Trophoblast cell (in vitro differentiated cells and primary cell): ENCODE measurements at regions not wholly inside any gene's neighbourhood (a gene's known extent, or its start where the extent isn't known, plus 50 kb on each side); places are given as distances from the start of the nearest gene placed in this dataset.

Experiments
- DNase-seq, 2 donors: peaks; one replicate each; pipeline ENCODE4 v3.0.0-alpha.2; 2016
- H2AFZ ChIP-seq: 2 replicates; pipeline ENCODE4 v1.6.1; 2013; ENCODE audit warnings: low read length, moderate library complexity, mild to moderate bottlenecking; ENCODE audit not compliant: insufficient read depth, poor library complexity
- H2AK5ac ChIP-seq: 2 replicates; pipeline ENCODE4 v1.6.1; 2013; ENCODE audit warnings: mild to moderate bottlenecking, low read length
- H2BK120ac ChIP-seq: 2 replicates; pipeline ENCODE4 v1.6.1; 2013; ENCODE audit warnings: low read length, mild to moderate bottlenecking, moderate library complexity; ENCODE audit not compliant: insufficient read depth, poor library complexity
- H2BK12ac ChIP-seq: 2 replicates; pipeline ENCODE4 v1.6.1; 2013; ENCODE audit warnings: mild to moderate bottlenecking, low read length, moderate library complexity
- H2BK5ac ChIP-seq: 2 replicates; pipeline ENCODE4 v1.6.1; 2013; ENCODE audit warnings: low read length, low read depth, moderate library complexity, mild to moderate bottlenecking; ENCODE audit not compliant: poor library complexity
- H3K14ac ChIP-seq: 2 replicates; pipeline ENCODE4 v1.6.1; 2013; ENCODE audit warnings: mild to moderate bottlenecking, low read length
- H3K18ac ChIP-seq: 2 replicates; pipeline ENCODE4 v1.6.1; 2013; ENCODE audit warnings: mild to moderate bottlenecking, low read length
- H3K23ac ChIP-seq: 2 replicates; pipeline ENCODE4 v1.6.1; 2013; ENCODE audit warnings: low read length
- H3K27ac ChIP-seq: 2 replicates; pipeline ENCODE4 v1.5.1; 2013; ENCODE audit warnings: low read depth, mild to moderate bottlenecking, inconsistent platforms, low read length, moderate library complexity
- H3K27me3 ChIP-seq: 2 replicates; pipeline ENCODE4 v1.6.1; 2013; ENCODE audit warnings: inconsistent platforms, mild to moderate bottlenecking, low read length, moderate library complexity; ENCODE audit not compliant: insufficient read depth
- H3K36me3 ChIP-seq, 2 experiments: 1 replicate in 1 of 2; 2 replicates in 1 of 2; pipeline ENCODE4 v1.6.1; 2013; ENCODE audit warnings: low read length in 2 of 2, mild to moderate bottlenecking in 2 of 2, moderate library complexity in 1 of 2; ENCODE audit not compliant: insufficient read depth in 2 of 2, control insufficient read depth in 1 of 2
- H3K4ac ChIP-seq: 2 replicates; pipeline ENCODE4 v1.6.1; 2013; ENCODE audit warnings: low read depth, mild to moderate bottlenecking, low read length, moderate library complexity
- H3K4me1 ChIP-seq, 2 experiments: 1 replicate in 1 of 2; 2 replicates in 1 of 2; pipeline ENCODE4 v1.6.1; 2013; ENCODE audit warnings: low read length in 2 of 2, mild to moderate bottlenecking in 2 of 2, moderate library complexity in 1 of 2; ENCODE audit not compliant: insufficient read depth in 2 of 2, control insufficient read depth in 1 of 2
- H3K4me2 ChIP-seq: 2 replicates; pipeline ENCODE4 v1.6.1; 2013; ENCODE audit warnings: inconsistent platforms, mild to moderate bottlenecking, low read length, moderate library complexity
- H3K4me3 ChIP-seq: 2 replicates; pipeline ENCODE4 v1.5.1; 2013; ENCODE audit warnings: mild to moderate bottlenecking, low read depth, low read length, inconsistent platforms
- H3K79me1 ChIP-seq: one replicate; pipeline ENCODE4 v1.6.1; 2013; ENCODE audit warnings: low read length
- H3K79me2 ChIP-seq: 2 replicates; pipeline ENCODE4 v1.6.1; 2013; ENCODE audit warnings: low read length, mild to moderate bottlenecking; ENCODE audit not compliant: control insufficient read depth, insufficient read depth, poor library complexity
- H3K9ac ChIP-seq: 2 replicates; pipeline ENCODE4 v1.6.1; 2013; ENCODE audit warnings: mild to moderate bottlenecking, low read length
- H3K9me3 ChIP-seq: 2 replicates; pipeline ENCODE4 v1.6.1; 2013; ENCODE audit warnings: low read depth, mild to moderate bottlenecking, control low read depth, inconsistent platforms, low read length; ENCODE audit not compliant: insufficient read depth
- H4K12ac ChIP-seq: 2 replicates; pipeline ENCODE4 v1.6.1; 2013; ENCODE audit warnings: low read depth, mild to moderate bottlenecking, low read length, moderate library complexity
- H4K8ac ChIP-seq: 2 replicates; pipeline ENCODE4 v1.6.1; 2013; ENCODE audit warnings: low read depth, mild to moderate bottlenecking, low read length, moderate library complexity
- H4K91ac ChIP-seq: one replicate; pipeline ENCODE4 v1.6.1; 2013; ENCODE audit warnings: low read depth, mild to moderate bottlenecking, low read length, moderate library complexity
- WGBS: extraction: QIAGEN DNeasy Blood & Tissue Kit; methylation state at CpG from one replicate; pipeline ENCODE4 v1.1.7; 2013; ENCODE audit warnings: missing lambda C conversion rate; ENCODE audit not compliant: insufficient read length, insufficient coverage; ENCODE audit errors: extremely low coverage; 5-methylcytosine and 5-hydroxymethylcytosine counted together

DNA sequence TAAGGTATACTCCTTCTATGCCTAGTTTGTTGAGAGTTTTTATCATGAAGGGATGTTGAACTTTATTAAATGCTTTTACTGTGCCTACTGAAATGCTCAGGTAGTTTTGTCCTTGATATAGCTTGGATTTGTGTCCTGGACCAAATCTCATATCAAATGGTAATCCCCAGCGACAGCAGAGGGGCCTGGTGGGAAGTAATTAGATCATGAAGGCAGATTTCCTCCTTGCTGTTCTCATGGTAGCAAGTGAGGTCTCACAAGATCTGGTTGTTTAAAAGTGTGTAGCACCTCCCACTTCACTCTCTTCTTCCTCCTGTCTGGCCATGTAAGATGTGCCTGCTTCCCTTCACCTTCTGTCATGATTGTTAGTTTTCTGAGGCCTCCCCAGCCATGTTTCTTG lies 78.2 kb downstream of the KIF2B start:
- no peak overlapping the region for H2AFZ ChIP-seq
- H4K91ac ChIP-seq = no peak overlapping the region
- no peak overlapping the region for H3K18ac ChIP-seq
- no peak overlapping the region for H3K9ac ChIP-seq
- H2BK120ac ChIP-seq = no peak overlapping the region
- H3K4me3 ChIP-seq = no peak overlapping the region
- H2BK12ac ChIP-seq = no peak overlapping the region
- no peak overlapping the region for H3K4ac ChIP-seq
- no peaks in the 10 kb centered on the region for H3K36me3 ChIP-seq
- H3K4me2 ChIP-seq = no peak overlapping the region
- no peak overlapping the region for H2BK5ac ChIP-seq
- H4K12ac ChIP-seq = no peak overlapping the region
- H3K27ac ChIP-seq = no peak overlapping the region
- H2AK5ac ChIP-seq = no peak overlapping the region
- H3K23ac ChIP-seq = no peak overlapping the region
- no CpG with 5 or more reads among the region's 1 CpG for WGBS
- H3K4me1 ChIP-seq = no peaks in the 10 kb centered on the region
- H4K8ac ChIP-seq = no peak overlapping the region
- H3K14ac ChIP-seq = no peak overlapping the region
- no peak for DNase-seq
- H3K9me3 ChIP-seq = no peaks in the 10 kb centered on the region
- no peaks in the 10 kb centered on the region for H3K27me3 ChIP-seq
- no peaks in the 10 kb centered on the region for H3K79me1 ChIP-seq
- no peaks in the 10 kb centered on the region for H3K79me2 ChIP-seq

DNA sequence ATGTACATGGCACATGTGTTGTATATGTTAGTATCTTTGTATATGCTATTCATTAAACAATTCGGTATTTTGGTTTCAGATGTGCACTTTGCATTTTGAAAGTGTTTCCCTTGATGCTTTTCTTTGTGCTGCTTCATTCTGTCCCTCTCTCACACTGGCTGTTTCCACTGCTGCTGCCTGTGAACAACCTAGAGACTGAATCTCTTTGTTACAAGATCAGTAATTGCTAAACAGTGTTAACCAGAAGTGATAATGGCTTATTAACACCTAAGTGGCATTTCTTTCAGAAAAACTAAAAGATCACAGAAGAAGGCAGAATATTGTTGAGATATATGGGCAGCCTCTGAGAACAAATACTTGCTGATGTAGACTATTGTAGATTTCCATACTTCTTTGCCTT lies 84.7 kb downstream of the KIF2B start:
- Histone ChIP-seq H3K9me3 (no peaks in the 10 kb centered on the region), H2BK12ac (no peak overlapping the region), H3K4me2 (no peak overlapping the region), H3K79me1 (no peaks in the 10 kb centered on the region), H3K79me2 (no peaks in the 10 kb centered on the region), H2BK5ac (no peak overlapping the region), H3K27me3 (no peaks in the 10 kb centered on the region), H3K23ac (no peak overlapping the region), H3K18ac (no peak overlapping the region), H3K27ac (no peak overlapping the region), H4K8ac (no peak overlapping the region), H2BK120ac (no peak overlapping the region), H3K36me3 (no peaks in the 10 kb centered on the region), H3K14ac (no peak overlapping the region), H2AFZ (no peak overlapping the region), H3K4me1 (no peaks in the 10 kb centered on the region), H4K91ac (no peak overlapping the region), H3K4me3 (no peak overlapping the region), H2AK5ac (no peak overlapping the region), H3K9ac (no peak overlapping the region), H3K4ac (no peak overlapping the region), H4K12ac (no peak overlapping the region)
- no peak for DNase-seq
- WGBS = no CpG with 5 or more reads among the region's 1 CpG

DNA sequence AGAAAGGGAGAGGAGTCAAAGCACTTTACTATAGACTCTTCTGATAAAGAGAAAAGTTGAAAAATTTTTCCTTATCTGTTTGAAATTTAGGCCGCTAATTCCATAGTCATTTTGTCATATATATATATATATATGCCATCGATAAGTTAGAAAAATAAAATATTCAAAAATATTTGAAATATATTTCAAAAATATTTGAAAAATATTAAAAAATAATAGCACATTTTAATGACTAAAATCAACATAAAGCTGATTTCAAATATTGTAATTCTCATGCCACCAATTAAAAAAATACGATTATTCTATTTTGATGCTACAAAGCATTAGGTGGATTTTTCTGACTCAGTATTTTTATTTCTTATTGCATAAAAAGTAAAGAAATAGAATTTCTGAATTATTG lies 87.1 kb downstream of the KIF2B start:
- Histone ChIP-seq H3K36me3 (no peaks in the 10 kb centered on the region), H3K4ac (no peak overlapping the region), H4K12ac (no peak overlapping the region), H2BK12ac (no peak overlapping the region), H3K79me1 (no peaks in the 10 kb centered on the region), H3K14ac (no peak overlapping the region), H2AK5ac (no peak overlapping the region), H2AFZ (no peak overlapping the region), H4K8ac (no peak overlapping the region), H3K23ac (no peak overlapping the region), H3K9ac (no peak overlapping the region), H3K27me3 (no peaks in the 10 kb centered on the region), H2BK120ac (no peak overlapping the region), H3K4me1 (no peaks in the 10 kb centered on the region), H3K18ac (no peak overlapping the region), H3K4me2 (no peak overlapping the region), H2BK5ac (no peak overlapping the region), H3K79me2 (no peaks in the 10 kb centered on the region), H3K9me3 (no peaks in the 10 kb centered on the region), H4K91ac (no peak overlapping the region), H3K27ac (no peak overlapping the region), H3K4me3 (no peak overlapping the region)
- DNase-seq = no peak
- WGBS = no CpG with 5 or more reads among the region's 3 CpGs

DNA sequence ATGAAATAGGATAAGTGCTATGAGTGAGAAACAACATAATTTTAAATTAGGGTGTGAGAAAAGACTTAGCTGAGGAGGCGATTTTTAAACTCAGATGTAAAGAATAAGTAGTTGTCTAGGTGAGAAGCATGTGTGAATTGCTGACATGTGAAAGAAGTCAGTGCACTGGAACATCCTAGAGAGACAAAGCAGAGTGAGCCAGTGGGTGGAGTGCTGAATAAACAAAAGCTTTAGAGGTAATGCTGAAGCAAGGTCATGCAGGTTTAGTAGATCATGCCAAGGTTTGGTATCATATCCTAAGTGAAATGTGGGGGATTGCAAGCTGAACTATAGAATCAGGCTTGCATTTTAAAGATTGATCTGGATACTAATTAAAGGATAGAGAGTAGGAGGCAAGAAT lies 89.4 kb downstream of the KIF2B start:
- no peak overlapping the region for H3K27ac ChIP-seq
- no peak overlapping the region for H3K14ac ChIP-seq
- H2AK5ac ChIP-seq = no peak overlapping the region
- H3K79me1 ChIP-seq = no peaks in the 10 kb centered on the region
- no peak overlapping the region for H4K12ac ChIP-seq
- no peaks in the 10 kb centered on the region for H3K36me3 ChIP-seq
- DNase-seq = no peak
- no peak overlapping the region for H4K8ac ChIP-seq
- H3K79me2 ChIP-seq = no peaks in the 10 kb centered on the region
- no peak overlapping the region for H3K23ac ChIP-seq
- H2BK120ac ChIP-seq = no peak overlapping the region
- H2BK12ac ChIP-seq = no peak overlapping the region
- no peak overlapping the region for H3K4me2 ChIP-seq
- H3K9ac ChIP-seq = no peak overlapping the region
- WGBS = no CpG with 5 or more reads among the region's 1 CpG
- H3K9me3 ChIP-seq = no peaks in the 10 kb centered on the region
- no peaks in the 10 kb centered on the region for H3K4me1 ChIP-seq
- no peak overlapping the region for H3K4me3 ChIP-seq
- H2BK5ac ChIP-seq = no peak overlapping the region
- H3K18ac ChIP-seq = no peak overlapping the region
- no peak overlapping the region for H3K4ac ChIP-seq
- H4K91ac ChIP-seq = no peak overlapping the region
- H3K27me3 ChIP-seq = no peaks in the 10 kb centered on the region
- H2AFZ ChIP-seq = no peak overlapping the region
